ENCODE measurements at regions not wholly inside any gene's neighbourhood (a gene's known extent, or its start where the extent isn't known, plus 50 kb on each side); places are given as distances from the start of the nearest gene placed in this dataset.

DNA sequence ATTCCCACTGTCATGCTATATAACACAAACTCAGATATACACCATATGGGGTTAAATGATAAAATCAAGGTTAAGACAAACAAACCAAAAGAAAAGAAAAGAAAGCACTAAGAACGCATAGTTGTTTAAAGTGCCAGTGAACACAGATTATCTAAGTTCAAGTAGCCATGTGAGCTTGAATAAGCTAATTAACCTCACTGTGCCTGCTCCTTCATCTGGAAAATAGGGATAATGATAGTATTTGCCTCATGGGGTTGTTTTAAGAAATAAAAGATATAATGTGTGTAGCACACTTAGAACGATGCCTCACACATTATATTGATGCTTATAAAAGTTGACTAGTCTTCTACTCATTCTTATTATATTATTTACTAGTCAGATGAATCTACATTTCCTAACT lies 72.6 kb upstream of the IL12A start:
- no peak for TF ChIP-seq EZH2 (IDR thresholded peaks at IDR 0.05)
- TF ChIP-seq, protein P1, sequence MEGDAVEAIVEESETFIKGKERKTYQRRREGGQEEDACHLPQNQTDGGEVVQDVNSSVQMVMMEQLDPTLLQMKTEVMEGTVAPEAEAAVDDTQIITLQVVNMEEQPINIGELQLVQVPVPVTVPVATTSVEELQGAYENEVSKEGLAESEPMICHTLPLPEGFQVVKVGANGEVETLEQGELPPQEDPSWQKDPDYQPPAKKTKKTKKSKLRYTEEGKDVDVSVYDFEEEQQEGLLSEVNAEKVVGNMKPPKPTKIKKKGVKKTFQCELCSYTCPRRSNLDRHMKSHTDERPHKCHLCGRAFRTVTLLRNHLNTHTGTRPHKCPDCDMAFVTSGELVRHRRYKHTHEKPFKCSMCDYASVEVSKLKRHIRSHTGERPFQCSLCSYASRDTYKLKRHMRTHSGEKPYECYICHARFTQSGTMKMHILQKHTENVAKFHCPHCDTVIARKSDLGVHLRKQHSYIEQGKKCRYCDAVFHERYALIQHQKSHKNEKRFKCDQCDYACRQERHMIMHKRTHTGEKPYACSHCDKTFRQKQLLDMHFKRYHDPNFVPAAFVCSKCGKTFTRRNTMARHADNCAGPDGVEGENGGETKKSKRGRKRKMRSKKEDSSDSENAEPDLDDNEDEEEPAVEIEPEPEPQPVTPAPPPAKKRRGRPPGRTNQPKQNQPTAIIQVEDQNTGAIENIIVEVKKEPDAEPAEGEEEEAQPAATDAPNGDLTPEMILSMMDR (IDR thresholded peaks at IDR 0.05), result no peak
